Esophagus squamous epithelium (tissue), 5 donors: ENCODE measurements at regions not wholly inside any gene's neighbourhood (a gene's known extent, or its start where the extent isn't known, plus 50 kb on each side); places are given as distances from the start of the nearest gene placed in this dataset.

Experiments used
- DNase-seq: peaks from one replicate; lab custom pipeline; 2025; lab: John Stamatoyannopoulos, UW
- H3K27ac ChIP-seq, 4 donors: fragments of 200-600 bp; sonication (generic); one replicate each; pipeline ENCODE4 v1.5.1; 2016 to 2019; ENCODE audit warnings: mild to moderate bottlenecking in 1 of 4
- H3K27me3 ChIP-seq, 4 donors: fragments of 200-600 bp; sonication (generic); 1 replicate in 3 of 4; 2 replicates in 1 of 4; pipeline versions ENCODE4 v1.5.1 to v1.6.0; 2017 to 2021; ENCODE audit warnings: antibody characterized with exemption in 1 of 4
- H3K36me3 ChIP-seq, 3 donors: fragments of 200-600 bp; sonication (generic); one replicate each; pipeline ENCODE4 v1.5.1; 2016 to 2019
- H3K4me1 ChIP-seq, 3 donors: fragments of 200-600 bp; sonication (generic); one replicate each; pipeline ENCODE4 v1.5.1; 2017 to 2019
- H3K4me3 ChIP-seq, 4 donors: fragments of 200-600 bp; sonication (generic); 1 replicate in 3 of 4; 2 replicates in 1 of 4; pipeline ENCODE4 v1.5.1; 2016 to 2019; ENCODE audit warnings: mild to moderate bottlenecking in 2 of 4, moderate library complexity in 1 of 4
- H3K9me3 ChIP-seq, 3 donors: fragments of 200-600 bp; sonication (generic); one replicate each; pipeline ENCODE4 v1.5.1; 2016 to 2019
- CTCF ChIP-seq, 6 experiments: fragments of 450-650 bp in 4 of 6; fragments of 200-600 bp in 2 of 6; sonication (generic) in 2 of 6; IDR thresholded peaks; one replicate each; pipeline ENCODE4 v1.5.1; 2016 to 2019; ENCODE audit warnings: antibody characterized with exemption in 6 of 6, mild to moderate bottlenecking in 4 of 6, moderate library complexity in 4 of 6
- POLR2A ChIP-seq, 4 donors: fragments of 450-650 bp; IDR thresholded peaks; one replicate each; pipeline ENCODE4 v1.6.1; 2017; ENCODE audit warnings: antibody characterized with exemption in 4 of 4, mild to moderate bottlenecking in 4 of 4, moderate library complexity in 3 of 4
- WGBS, 2 donors: methylation state at CpG; one replicate each; pipeline ENCODE4 v1.1.5; 2018; 5-methylcytosine and 5-hydroxymethylcytosine counted together
- intact Hi-C: fragments of 100-400 bp; cut with DNase I; formaldehyde crosslinking; loops from one replicate; pipeline ENCODE4 v1.15.0; 2022
- donor health status: DM: yes; HTN: yes; CAD: no.

DNA sequence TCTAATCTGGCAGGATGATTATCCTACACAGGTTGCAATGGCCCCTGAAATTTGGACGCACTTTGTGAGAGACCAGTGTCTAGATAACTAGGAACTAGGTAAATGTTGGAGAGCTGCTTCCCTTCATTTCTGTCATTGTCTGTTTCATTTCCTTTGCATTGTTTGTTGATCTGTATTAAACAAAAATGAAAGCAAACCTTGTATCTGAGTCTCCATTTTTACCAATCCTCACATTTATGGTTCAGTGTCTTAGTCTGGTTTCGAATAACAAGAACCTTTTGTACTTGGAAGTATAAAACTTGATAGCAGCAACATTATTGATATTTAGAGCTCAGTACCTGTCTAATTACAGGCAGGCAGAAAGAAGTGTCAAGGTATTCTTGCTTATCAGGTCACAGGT lies 105.5 kb downstream of the MRPS30 start:
- intact Hi-C loops: no loop called here
- DNase-seq: no peak

GRCh38 chr5:44919560-44919959 lies 110.8 kb downstream of the MRPS30 start:
- H3K36me3 ChIP-seq: no peaks in the 10 kb centered on the region
- H3K27ac ChIP-seq: no peak overlapping the region
- no peak overlapping the region for H3K4me3 ChIP-seq
- H3K9me3 ChIP-seq: no peaks in the 10 kb centered on the region
- WGBS, 2 donors: 64 to 68% methylated on average over 1 of the region's 1 CpG
- TF ChIP-seq POLR2A (IDR thresholded peaks at IDR 0.05) (no peak), CTCF (IDR thresholded peaks at IDR 0.05) (no peak)
- intact Hi-C loops: no loop called here
- no peak for DNase-seq
- H3K4me1 ChIP-seq: no peaks in the 10 kb centered on the region
- no peaks in the 10 kb centered on the region for H3K27me3 ChIP-seq

More for the DNA sequence above, 105.5 kb downstream of the MRPS30 start:
- 75 to 80% methylated on average over 2 of the region's 2 CpGs for WGBS, 2 donors
- TF ChIP-seq CTCF (IDR thresholded peaks at IDR 0.05) (no peak), POLR2A (IDR thresholded peaks at IDR 0.05) (no peak)
- H3K4me3 ChIP-seq: no peak overlapping the region
- no peak overlapping the region for H3K27ac ChIP-seq
- no peaks in the 10 kb centered on the region for H3K27me3 ChIP-seq
- no peaks in the 10 kb centered on the region for H3K36me3 ChIP-seq
- H3K9me3 ChIP-seq: no peaks in the 10 kb centered on the region
- no peaks in the 10 kb centered on the region for H3K4me1 ChIP-seq

DNA sequence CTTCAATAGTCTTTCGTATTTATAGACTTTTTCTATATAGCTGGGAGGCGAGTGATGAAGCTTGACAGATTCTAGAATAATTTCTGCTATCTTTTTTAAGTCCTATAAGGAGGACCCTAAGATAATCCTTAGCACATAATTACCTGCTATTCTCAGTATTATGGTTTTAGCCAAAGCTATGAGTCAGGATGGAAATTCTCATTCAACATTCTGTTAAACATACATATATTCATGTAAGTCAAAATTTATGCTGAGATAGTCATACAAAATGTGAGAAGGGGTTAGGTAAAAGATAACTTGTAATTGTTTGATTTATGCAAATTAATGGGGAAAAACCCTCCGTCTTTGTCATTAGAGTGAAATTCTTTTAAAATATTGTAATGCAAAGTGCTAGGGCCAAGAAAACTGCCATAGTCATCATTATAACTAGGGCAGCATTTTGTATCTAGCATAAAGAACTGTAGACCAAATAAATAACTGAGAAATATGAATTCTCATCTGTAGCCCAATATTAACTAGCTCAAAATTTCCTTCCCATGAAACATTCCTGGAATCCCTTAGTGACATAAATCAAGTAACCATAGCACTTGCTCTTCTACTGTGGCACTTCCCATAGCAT lies 118.5 kb downstream of the MRPS30 start:
- intact Hi-C loops: no loop called here
- H3K27me3 ChIP-seq: no peaks in the 10 kb centered on the region
- H3K4me3 ChIP-seq: no peak overlapping the region
- H3K27ac ChIP-seq: no peak overlapping the region
- WGBS, 2 donors: 77 to 85% methylated on average over 3 of the region's 3 CpGs
- H3K9me3 ChIP-seq: no peaks in the 10 kb centered on the region
- DNase-seq: no peak
- TF ChIP-seq CTCF (IDR thresholded peaks at IDR 0.05) (no peak), POLR2A (IDR thresholded peaks at IDR 0.05) (no peak)
- no peaks in the 10 kb centered on the region for H3K36me3 ChIP-seq
- no peaks in the 10 kb centered on the region for H3K4me1 ChIP-seq

DNA sequence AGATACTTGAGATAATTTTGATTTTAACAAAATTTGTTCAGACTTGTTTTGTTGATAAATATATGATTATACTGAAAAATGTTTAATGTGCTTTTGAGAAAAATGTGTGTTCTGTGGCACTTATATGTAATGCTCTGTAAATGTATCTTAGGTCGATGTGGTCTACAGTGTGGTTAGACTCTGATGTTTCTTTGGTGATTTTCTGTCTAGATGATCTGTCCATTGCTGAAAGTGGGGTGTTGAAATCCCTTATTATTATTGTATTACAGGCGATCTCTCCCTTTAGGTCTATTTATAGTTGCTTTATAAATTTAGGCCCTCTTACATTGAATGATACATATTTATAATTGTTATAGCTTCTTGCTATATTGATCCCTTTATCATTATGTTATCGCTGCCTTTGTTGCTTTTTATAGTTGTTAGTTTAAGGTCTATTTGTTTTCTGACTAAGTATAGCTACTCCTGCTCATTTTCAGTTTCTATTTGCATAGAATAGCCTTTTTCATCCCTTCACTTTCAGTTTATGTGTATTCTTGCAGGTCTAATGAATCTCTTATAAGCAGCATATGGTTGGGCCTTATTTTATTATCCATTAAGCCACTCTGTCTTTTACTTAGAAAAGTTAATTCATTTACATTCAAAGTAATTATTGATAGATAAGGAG lies 124.3 kb downstream of the MRPS30 start:
- WGBS, 2 donors: 62 to 78% methylated on average over 3 of the region's 3 CpGs
- TF ChIP-seq POLR2A (IDR thresholded peaks at IDR 0.05) (no peak), CTCF (IDR thresholded peaks at IDR 0.05) (no peak)
- intact Hi-C loops: no loop called here
- no peak overlapping the region for H3K27ac ChIP-seq
- no peak for DNase-seq
- no peaks in the 10 kb centered on the region for H3K9me3 ChIP-seq
- no peaks in the 10 kb centered on the region for H3K27me3 ChIP-seq
- H3K4me1 ChIP-seq: no peaks in the 10 kb centered on the region
- H3K36me3 ChIP-seq: no peaks in the 10 kb centered on the region
- H3K4me3 ChIP-seq: no peak overlapping the region

GRCh38 chr5:44933686-44934085 lies 124.9 kb downstream of the MRPS30 start:
- DNase-seq: no peak
- 56 to 69% methylated on average over 3 of the region's 3 CpGs for WGBS, 2 donors
- H3K36me3 ChIP-seq: no peaks in the 10 kb centered on the region
- no peak overlapping the region for H3K4me3 ChIP-seq
- no peak for TF ChIP-seq POLR2A (IDR thresholded peaks at IDR 0.05)
- no peak for TF ChIP-seq CTCF (IDR thresholded peaks at IDR 0.05)
- no peaks in the 10 kb centered on the region for H3K9me3 ChIP-seq
- no peaks in the 10 kb centered on the region for H3K4me1 ChIP-seq
- intact Hi-C loops: no loop called here
- H3K27me3 ChIP-seq: no peaks in the 10 kb centered on the region
- H3K27ac ChIP-seq: no peak overlapping the region
